IMR-90 (cell line): ENCODE measurements at regions not wholly inside any gene's neighbourhood (a gene's known extent, or its start where the extent isn't known, plus 50 kb on each side); places are given as distances from the start of the nearest gene placed in this dataset.

ENCODE experiments used
- ATAC-seq: fragments of 200-7000 bp; cut with Tn5 transposase; 2 replicates; pipeline ENCODE4 v1.9.1; 2020; ENCODE audit warnings: low read depth, mild to moderate bottlenecking, moderate library complexity
- BruUV-seq: library from RNA; stranded (reverse); fragments of 400-500 nt; replicated peaks from 2 replicates; lab custom pipeline; 2021; lab: Mats Ljungman, UMichigan
- CTCF ChIA-PET: fragments of 300-600 bp; formaldehyde crosslinking; extraction: SDS; loops from one replicate; lab custom pipeline; 2021; ENCODE audit warnings: antibody characterized with exemption; lab: Yijun Ruan, JAX
- POLR2A ChIA-PET: fragments of 300-600 bp; sonication (Branson Sonifier 250); formaldehyde crosslinking; loops from one replicate; lab custom pipeline; 2022; ENCODE audit warnings: antibody characterized with exemption; ENCODE audit not compliant: unreplicated experiment; lab: Charles Lee
- DNase-seq: peaks from one replicate; pipeline ENCODE4 v3.0.0; 2013
- H2AFZ ChIP-seq: replicated peaks from 2 replicates; pipeline ENCODE3; 2013; ENCODE audit warnings: low read length, mild to moderate bottlenecking; ENCODE audit not compliant: poor library complexity
- H2AK5ac ChIP-seq: 2 replicates; pipeline ENCODE4 v1.6.1; 2013; ENCODE audit warnings: low read depth, low read length, inconsistent platforms
- H2AK9ac ChIP-seq: replicated peaks from 2 replicates; pipeline ENCODE3; 2013; ENCODE audit warnings: mild to moderate bottlenecking, low read depth, low read length, moderate library complexity; ENCODE audit not compliant: poor library complexity
- H2BK120ac ChIP-seq: 2 replicates; pipeline ENCODE4 v1.6.1; 2013; ENCODE audit warnings: low read depth, low read length, inconsistent platforms
- H2BK15ac ChIP-seq: 3 replicates; pipeline ENCODE4 v1.6.1; 2013; ENCODE audit warnings: low read depth, low read length, inconsistent platforms
- H2BK20ac ChIP-seq: 2 replicates; pipeline ENCODE4 v1.6.1; 2013; ENCODE audit warnings: low read depth, mild to moderate bottlenecking, inconsistent platforms, low read length, moderate library complexity
- H2BK5ac ChIP-seq: 2 replicates; pipeline ENCODE4 v1.6.1; 2013; ENCODE audit warnings: mild to moderate bottlenecking, low read depth, low read length, inconsistent platforms; ENCODE audit not compliant: poor library complexity, severe bottlenecking
- H3K14ac ChIP-seq: replicated peaks from 2 replicates; pipeline ENCODE4 v1.6.1; 2013; ENCODE audit warnings: low read depth, low read length, inconsistent platforms
- H3K18ac ChIP-seq: 2 replicates; pipeline ENCODE4 v1.6.1; 2013; ENCODE audit warnings: low read depth, low read length, control low read depth
- H3K23ac ChIP-seq: 2 replicates; pipeline ENCODE4 v1.6.1; 2013; ENCODE audit warnings: low read depth, low read length, inconsistent platforms
- H3K27ac ChIP-seq: 2 replicates; pipeline ENCODE4 v1.5.1; 2013; ENCODE audit warnings: mild to moderate bottlenecking, control low read depth, low read length; ENCODE audit not compliant: insufficient read depth
- H3K27me3 ChIP-seq: 2 replicates; pipeline ENCODE4 v1.6.1; 2013; ENCODE audit warnings: low read length; ENCODE audit not compliant: control insufficient read depth, insufficient read depth
- H3K36me3 ChIP-seq: 2 replicates; pipeline ENCODE4 v1.6.1; 2013; ENCODE audit warnings: low read length, mixed read lengths; ENCODE audit not compliant: control insufficient read depth, insufficient read depth
- H3K4ac ChIP-seq: 2 replicates; pipeline ENCODE4 v1.6.1; 2013; ENCODE audit warnings: low read depth, low read length, inconsistent platforms
- H3K4me1 ChIP-seq: 2 replicates; pipeline ENCODE4 v1.6.1; 2013; ENCODE audit warnings: low read length, mixed read lengths; ENCODE audit not compliant: control insufficient read depth, insufficient read depth
- H3K4me2 ChIP-seq: 2 replicates; pipeline ENCODE4 v1.6.1; 2013; ENCODE audit warnings: low read depth, mild to moderate bottlenecking, control low read depth, low read length, moderate library complexity
- H3K4me3 ChIP-seq: 2 replicates; pipeline ENCODE4 v1.5.1; 2013; ENCODE audit warnings: low read depth, mild to moderate bottlenecking, control low read depth, low read length, moderate library complexity; ENCODE audit not compliant: insufficient read depth
- H3K56ac ChIP-seq: 2 replicates; pipeline ENCODE4 v1.6.1; 2013; ENCODE audit warnings: low read length, inconsistent platforms; ENCODE audit not compliant: insufficient read depth; ENCODE audit errors: extremely low read depth
- H3K79me1 ChIP-seq, 2 experiments: 2 replicates each; pipeline ENCODE4 v1.6.1; 2013; ENCODE audit warnings: low read length in 2 of 2, inconsistent platforms in 1 of 2, low read depth in 1 of 2
- H3K9ac ChIP-seq: 2 replicates; pipeline ENCODE4 v1.6.1; 2013; ENCODE audit warnings: low read depth, low read length, control low read depth
- H3K9me1 ChIP-seq: 2 replicates; pipeline ENCODE4 v1.6.1; 2013; ENCODE audit warnings: low read length, inconsistent platforms; ENCODE audit not compliant: insufficient read depth
- H3K9me3 ChIP-seq: 2 replicates; pipeline ENCODE4 v1.6.1; 2013; ENCODE audit warnings: low read length; ENCODE audit not compliant: control insufficient read depth, insufficient read depth
- H4K20me1 ChIP-seq: 2 replicates; pipeline ENCODE4 v1.6.1; 2013; ENCODE audit warnings: low read length, inconsistent platforms; ENCODE audit not compliant: insufficient read depth
- H4K5ac ChIP-seq: 2 replicates; pipeline ENCODE4 v1.6.1; 2013; ENCODE audit warnings: mild to moderate bottlenecking, low read depth, low read length, control low read depth
- H4K8ac ChIP-seq, 2 experiments: 2 replicates each; pipeline ENCODE4 v1.6.1; 2013; ENCODE audit warnings: low read depth in 2 of 2, low read length in 2 of 2, control low read depth in 1 of 2, inconsistent platforms in 1 of 2
- H4K91ac ChIP-seq: 2 replicates; pipeline ENCODE4 v1.6.1; 2013; ENCODE audit warnings: low read depth, low read length, inconsistent platforms; ENCODE audit not compliant: insufficient read depth
- BHLHE40 ChIP-seq: fragments of 150-350 bp; IDR thresholded peaks from 2 replicates; pipeline ENCODE4 v1.6.1; 2016; ENCODE audit warnings: mild to moderate bottlenecking, low read depth, low read length
- CEBPB ChIP-seq: IDR thresholded peaks from 2 replicates; pipeline ENCODE4 v1.6.1; 2012; ENCODE audit warnings: low read depth, low read length, improper control_type of control experiment
- CHD1 ChIP-seq: IDR thresholded peaks from 2 replicates; pipeline ENCODE4 v1.6.1; 2012; ENCODE audit warnings: low read depth, low read length, improper control_type of control experiment
- ELK1 ChIP-seq: fragments of 150-350 bp; IDR thresholded peaks from 2 replicates; pipeline ENCODE4 v1.6.1; 2016; ENCODE audit warnings: low read depth, mild to moderate bottlenecking, low read length, moderate library complexity, borderline replicate concordance
- FOS ChIP-seq: fragments of 150-350 bp; IDR thresholded peaks from 2 replicates; pipeline ENCODE4 v1.6.1; 2016; ENCODE audit warnings: low read depth, low read length
- MAFK ChIP-seq: IDR thresholded peaks from 2 replicates; pipeline ENCODE4 v1.6.1; 2012; ENCODE audit warnings: low read depth, low read length, improper control_type of control experiment
- MAZ ChIP-seq: IDR thresholded peaks from 2 replicates; pipeline ENCODE4 v1.6.1; 2012; ENCODE audit warnings: low read depth, mild to moderate bottlenecking, low read length, improper control_type of control experiment, moderate library complexity, borderline replicate concordance
- MXI1 ChIP-seq: IDR thresholded peaks from 2 replicates; pipeline ENCODE4 v1.6.1; 2012; ENCODE audit warnings: low read depth, mild to moderate bottlenecking, low read length, moderate library complexity, borderline replicate concordance
- NFE2L2 ChIP-seq: fragments of 150-350 bp; IDR thresholded peaks from 2 replicates; pipeline ENCODE4 v1.6.1; 2016; ENCODE audit warnings: low read depth, mild to moderate bottlenecking, low read length
- RAD21 ChIP-seq: IDR thresholded peaks from 2 replicates; pipeline ENCODE4 v1.6.1; 2012; ENCODE audit warnings: low read length, improper control_type of control experiment
- RFX5 ChIP-seq: IDR thresholded peaks from 2 replicates; pipeline ENCODE4 v1.8.0; 2012; ENCODE audit warnings: low read depth, mild to moderate bottlenecking, low read length, moderate library complexity
- WGBS, 2 experiments: methylation state at CpG; one replicate each; pipeline versions ENCODE4 v1.1.5 to v1.1.7; 2013; ENCODE audit warnings: missing lambda C conversion rate in 2 of 2; ENCODE audit not compliant: insufficient read length in 1 of 2; ENCODE audit errors: extremely low coverage in 2 of 2; 5-methylcytosine and 5-hydroxymethylcytosine counted together
- dilution Hi-C: fragments of 300-500 bp; cut with HindIII; formaldehyde crosslinking; loops from one replicate; pipeline ENCODE4 v1.14.3; 2018; ENCODE audit warnings: low sequenced_read_pairs; ENCODE audit not compliant: unreplicated experiment
- in situ Hi-C: fragments of 300-500 bp; cut with MboI; formaldehyde crosslinking; loops from 3 replicates; pipeline ENCODE4 v1.14.3; 2019; ENCODE audit warnings: low sequenced_read_pairs, inconsistent platforms, mixed read lengths
- intact Hi-C: fragments of 100-400 bp; cut with micrococcal nuclease; formaldehyde crosslinking; loops from 2 replicates; pipeline ENCODE4 v1.10.0; 2022
- TF ChIP-seq, protein P1 (sequence below): conservative IDR thresholded peaks from 2 replicates; pipeline ENCODE4 v1.5.1; 2012; ENCODE audit warnings: mild to moderate bottlenecking, low read depth, low read length, improper control_type of control experiment

- Histone ChIP-seq H2AK9ac (no peak overlapping the region), H2BK120ac (no peak overlapping the region), H3K9ac (no peak overlapping the region), H3K9me3 (peaks cover 7% of the 10 kb centered on the region), H2BK5ac (no peak overlapping the region), H3K27me3 (no peaks in the 10 kb centered on the region), H4K20me1 (no peaks in the 10 kb centered on the region), H3K14ac (no peak overlapping the region), H3K36me3 (no peaks in the 10 kb centered on the region), H3K4me3 (no peak overlapping the region), H3K23ac (no peak overlapping the region), H2BK20ac (no peak overlapping the region), H3K56ac (no peak overlapping the region), H3K9me1 (no peaks in the 10 kb centered on the region), H3K27ac (no peak overlapping the region), H4K8ac (no peak overlapping the region), H3K4me2 (no peak overlapping the region), H2BK15ac (no peak overlapping the region), H4K91ac (no peak overlapping the region), H3K4me1 (no peaks in the 10 kb centered on the region), H3K4ac (no peak overlapping the region), H2AK5ac (no peak overlapping the region), H2AFZ (no peak overlapping the region), H3K18ac (no peak overlapping the region), H4K5ac (no peak overlapping the region), H3K79me1 (no peaks in the 10 kb centered on the region)
- 0% methylated on average over 1 of the region's 3 CpGs; no CpG with 5 or more reads in 1 of the 2 experiments for WGBS, 2 experiments
- intact Hi-C loops (no loop called here), dilution Hi-C loops (no loop called here), in situ Hi-C loops (no loop called here)
- ATAC-seq (no peak), DNase-seq (no peak)
- BruUV-seq: no TSS peak
- CTCF ChIA-PET: no interaction called here
- POLR2A ChIA-PET: no interaction called here
- TF ChIP-seq MAZ (no peak), MAFK (no peak), NFE2L2 (no peak), CHD1 (no peak), FOS (no peak), RFX5 (no peak), MXI1 (no peak), RAD21 (no peak), ELK1 (no peak), BHLHE40 (no peak), CEBPB (no peak)
- TF ChIP-seq, protein P1, sequence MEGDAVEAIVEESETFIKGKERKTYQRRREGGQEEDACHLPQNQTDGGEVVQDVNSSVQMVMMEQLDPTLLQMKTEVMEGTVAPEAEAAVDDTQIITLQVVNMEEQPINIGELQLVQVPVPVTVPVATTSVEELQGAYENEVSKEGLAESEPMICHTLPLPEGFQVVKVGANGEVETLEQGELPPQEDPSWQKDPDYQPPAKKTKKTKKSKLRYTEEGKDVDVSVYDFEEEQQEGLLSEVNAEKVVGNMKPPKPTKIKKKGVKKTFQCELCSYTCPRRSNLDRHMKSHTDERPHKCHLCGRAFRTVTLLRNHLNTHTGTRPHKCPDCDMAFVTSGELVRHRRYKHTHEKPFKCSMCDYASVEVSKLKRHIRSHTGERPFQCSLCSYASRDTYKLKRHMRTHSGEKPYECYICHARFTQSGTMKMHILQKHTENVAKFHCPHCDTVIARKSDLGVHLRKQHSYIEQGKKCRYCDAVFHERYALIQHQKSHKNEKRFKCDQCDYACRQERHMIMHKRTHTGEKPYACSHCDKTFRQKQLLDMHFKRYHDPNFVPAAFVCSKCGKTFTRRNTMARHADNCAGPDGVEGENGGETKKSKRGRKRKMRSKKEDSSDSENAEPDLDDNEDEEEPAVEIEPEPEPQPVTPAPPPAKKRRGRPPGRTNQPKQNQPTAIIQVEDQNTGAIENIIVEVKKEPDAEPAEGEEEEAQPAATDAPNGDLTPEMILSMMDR: no peak
Measured at GRCh38 chr3:154615471-154615870, 185.5 kb upstream of the GPR149 start.
